Medulla oblongata (tissue), 1 donor: ENCODE measurements at regions not wholly inside any gene's neighbourhood (a gene's known extent, or its start where the extent isn't known, plus 50 kb on each side); places are given as distances from the start of the nearest gene placed in this dataset.

Experiments
- DNase-seq: peaks from one replicate; pipeline ENCODE4 v3.0.0-alpha.2; 2015; ENCODE audit errors: extremely low spot score

DNA sequence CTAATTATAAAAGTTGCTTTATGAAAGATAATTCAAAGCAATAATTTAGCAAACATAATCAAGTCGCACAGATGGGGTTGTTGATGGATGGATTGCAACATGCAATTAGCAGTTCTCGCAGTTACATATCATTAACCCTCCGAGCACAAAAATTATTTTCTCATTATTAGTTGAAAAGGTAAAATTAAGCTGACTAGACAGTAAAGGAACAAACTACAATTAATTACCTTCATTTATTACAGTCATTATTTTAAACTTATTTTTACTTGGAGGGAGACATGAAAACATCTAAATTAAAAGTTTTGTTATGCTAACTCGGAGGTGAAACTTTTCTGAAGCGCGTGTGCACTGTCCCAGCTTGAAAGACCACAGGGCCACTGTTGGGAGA lies 146.9 kb downstream of the PHETA1 start:
- DNase-seq: no peak

DNA sequence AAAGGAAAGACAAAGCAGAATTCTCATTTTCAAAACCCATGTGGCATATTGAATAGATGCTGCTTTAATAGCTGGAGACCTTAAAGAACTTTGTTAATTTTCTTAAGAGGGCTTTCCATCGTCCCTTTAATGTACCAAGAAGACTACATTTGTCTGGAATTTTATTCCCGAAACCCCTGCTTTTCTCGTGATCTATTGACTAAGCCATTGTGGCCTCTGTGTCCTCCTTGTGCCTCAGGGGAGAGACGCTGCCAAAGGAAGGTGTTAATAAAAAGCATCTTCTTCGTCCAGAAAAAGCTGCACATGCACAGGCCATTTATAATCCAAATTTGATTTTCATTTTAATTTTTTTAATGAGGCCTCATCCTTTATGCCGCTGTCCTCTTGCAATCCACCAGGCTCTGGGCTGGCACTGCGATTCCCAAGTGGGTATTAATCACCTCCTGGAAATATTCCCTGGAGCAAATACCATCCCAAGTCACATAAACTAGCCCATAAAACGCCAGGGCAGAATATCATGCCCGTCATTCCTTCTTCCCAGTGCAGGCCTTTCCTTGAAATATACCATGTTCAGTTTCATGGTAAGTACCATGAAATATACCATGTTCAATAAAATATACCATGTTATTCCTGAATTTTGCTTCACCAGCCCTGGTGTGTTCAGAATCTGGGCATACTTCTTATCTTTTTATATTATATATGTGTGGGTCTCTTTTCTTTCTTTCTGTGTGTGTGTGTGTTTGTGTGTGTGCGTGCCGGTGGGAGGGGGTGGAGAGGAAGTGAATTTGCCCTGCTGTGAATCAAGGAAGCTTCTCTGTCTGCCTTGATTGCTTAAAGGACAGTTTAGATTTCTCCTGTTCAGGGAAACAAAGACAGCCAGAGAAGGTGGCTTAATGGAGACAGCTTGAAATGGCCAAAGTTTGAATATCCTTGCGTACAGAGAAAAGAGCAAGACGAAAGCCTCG lies 147.6 kb downstream of the PHETA1 start:
- no peak for DNase-seq

DNA sequence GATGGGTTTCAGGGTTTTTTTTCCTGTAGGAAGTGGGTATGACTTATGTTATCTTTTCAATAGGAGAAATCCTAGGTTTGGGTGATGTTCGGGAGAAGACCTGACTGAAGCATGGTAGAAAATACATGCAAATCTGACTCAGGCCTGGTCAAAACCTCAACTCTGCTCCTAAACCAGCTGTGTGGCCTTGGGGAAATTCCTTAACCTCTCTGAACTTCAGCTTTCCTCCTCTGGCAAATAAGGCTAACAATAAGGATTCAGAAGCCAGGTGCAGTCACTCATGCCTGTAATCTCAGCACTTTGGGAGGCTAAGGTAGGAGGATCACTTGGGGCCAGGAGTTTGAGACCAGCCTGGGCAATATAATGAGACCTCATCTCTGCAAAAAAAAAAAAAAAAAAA lies 148.5 kb downstream of the PHETA1 start:
- DNase-seq: no peak

DNA sequence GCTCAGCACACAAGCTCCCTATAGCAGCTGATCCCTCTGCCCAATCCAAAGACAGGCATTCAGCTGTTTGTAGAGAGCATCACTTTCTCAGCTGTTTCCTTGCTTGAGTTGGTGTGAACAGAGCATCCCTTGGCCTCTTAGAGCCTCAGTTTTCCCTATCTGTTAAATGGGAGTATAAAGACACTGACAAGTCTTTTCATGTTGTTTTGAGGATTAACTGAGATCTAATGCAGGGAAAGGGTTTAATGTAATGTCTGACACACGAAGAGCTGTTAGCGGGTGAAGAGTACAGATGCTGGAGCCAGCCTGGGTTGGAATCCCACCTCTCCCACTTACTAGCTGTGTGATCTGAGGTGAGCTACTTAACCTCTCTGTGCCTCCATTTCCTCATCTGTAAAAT lies 149.5 kb downstream of the PHETA1 start:
- no peak for DNase-seq

DNA sequence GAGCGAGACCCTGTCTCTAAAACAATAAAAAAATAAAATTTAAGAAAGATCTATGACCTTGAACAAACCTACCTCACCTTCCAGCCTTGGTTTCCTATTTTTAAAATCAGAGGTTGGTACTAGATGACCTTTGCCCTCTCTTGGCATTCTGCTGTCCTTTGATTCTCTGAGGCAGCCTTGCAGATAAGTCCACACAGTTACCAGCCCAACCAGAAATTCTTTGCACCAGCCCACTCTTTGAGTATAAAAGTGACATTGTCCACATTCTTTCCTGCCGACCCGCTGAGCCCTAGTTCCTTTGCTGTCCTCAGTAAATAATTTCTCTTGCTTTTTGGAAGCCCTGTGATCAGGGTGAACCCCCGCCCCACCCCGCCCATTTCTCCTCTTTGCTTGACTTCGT lies 150.4 kb downstream of the PHETA1 start:
- no peak for DNase-seq

DNA sequence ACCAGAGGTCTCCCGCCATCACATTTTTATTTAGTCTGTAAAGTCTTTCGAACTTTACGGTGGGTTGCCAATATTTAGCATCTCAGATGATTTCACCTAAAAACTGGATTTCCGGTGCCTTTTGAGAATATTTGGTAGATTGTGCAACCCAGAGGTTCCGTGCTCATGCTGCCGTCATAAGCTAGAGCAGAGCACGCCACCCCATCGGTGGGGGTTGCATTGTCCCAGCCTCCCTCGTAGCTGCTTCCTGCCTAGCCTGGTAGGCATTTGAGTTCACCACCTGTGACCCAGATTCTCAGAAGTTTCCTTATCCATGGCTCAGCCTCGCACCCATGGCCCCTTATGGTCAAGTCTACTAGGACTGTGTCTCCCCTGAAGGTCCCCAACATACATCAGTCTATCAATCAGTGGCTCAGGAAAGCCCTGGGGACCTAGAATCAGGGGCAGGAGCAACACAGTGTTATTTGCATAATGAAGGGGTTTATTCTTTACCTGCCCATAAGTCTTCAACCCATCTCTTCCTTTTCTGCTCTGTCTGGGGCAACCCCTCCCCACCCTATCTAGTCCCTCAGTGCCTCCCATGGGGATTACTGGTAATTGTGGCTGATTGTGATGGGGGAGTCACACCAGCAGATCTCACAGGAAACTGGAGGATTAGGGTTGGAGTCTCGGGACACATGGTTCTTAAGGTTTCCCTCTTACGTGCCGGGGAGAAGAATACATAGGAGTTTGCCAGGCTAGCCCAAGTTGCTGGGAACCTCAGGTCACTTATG lies 152.3 kb downstream of the PHETA1 start:
- DNase-seq: no peak

DNA sequence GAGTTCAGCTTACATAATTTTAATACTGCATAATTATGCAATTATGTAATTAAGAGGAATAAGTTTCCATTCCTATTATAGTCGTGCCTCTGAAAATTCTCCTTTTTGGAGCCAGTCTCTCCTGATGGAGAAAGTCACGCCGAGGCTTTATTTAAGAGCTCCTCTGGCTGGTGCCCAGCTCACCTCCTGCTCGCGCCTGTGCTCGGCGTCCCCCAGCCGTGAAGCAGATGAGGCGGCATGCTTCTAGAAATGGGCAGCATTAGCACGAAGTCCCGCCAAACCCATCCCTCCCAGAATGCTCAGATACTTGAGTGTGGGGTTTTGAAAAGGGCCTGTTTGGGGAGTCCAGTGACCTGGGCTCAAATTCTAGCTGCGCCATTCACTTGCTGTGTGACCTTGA lies 153.0 kb downstream of the PHETA1 start:
- DNase-seq: no peak

DNA sequence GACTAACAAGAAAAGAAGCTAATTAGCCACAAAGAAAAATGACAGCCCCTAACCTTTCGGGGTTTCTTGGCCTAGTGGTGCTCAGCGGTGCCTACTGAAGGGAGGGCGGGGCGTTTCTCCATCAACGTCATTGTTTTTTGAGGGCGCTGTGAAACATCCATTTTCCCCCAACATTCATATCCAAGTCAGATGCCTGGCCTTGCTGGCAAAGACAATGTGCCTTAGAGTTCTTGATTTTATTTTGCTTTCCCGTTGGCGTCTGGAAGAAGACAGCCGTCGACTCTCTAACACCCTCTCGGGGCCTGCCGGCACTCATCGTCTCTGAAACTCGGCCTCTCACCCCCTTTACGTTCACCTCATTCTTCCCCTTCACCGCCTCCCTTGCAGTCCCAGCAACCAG lies 154.5 kb downstream of the PHETA1 start:
- no peak for DNase-seq

DNA sequence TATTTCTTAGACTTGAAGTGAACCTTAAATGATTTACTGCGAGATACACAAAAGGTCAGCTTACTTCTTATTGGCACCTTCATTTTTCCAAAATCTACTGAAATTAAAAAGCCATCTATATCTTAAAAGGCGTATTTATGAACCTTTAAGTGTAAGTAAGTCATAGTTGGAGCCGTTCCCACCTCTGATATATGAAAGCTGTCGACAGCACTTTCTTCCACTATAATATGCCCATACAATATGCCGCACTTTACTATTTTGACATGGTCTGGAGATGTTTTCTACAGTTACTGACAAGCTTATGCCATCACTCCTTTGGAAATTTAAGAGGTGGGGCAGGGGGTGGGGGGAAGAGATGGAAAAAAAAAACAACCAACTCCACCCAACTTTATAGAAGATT lies 155.3 kb downstream of the PHETA1 start:
- DNase-seq: no peak

DNA sequence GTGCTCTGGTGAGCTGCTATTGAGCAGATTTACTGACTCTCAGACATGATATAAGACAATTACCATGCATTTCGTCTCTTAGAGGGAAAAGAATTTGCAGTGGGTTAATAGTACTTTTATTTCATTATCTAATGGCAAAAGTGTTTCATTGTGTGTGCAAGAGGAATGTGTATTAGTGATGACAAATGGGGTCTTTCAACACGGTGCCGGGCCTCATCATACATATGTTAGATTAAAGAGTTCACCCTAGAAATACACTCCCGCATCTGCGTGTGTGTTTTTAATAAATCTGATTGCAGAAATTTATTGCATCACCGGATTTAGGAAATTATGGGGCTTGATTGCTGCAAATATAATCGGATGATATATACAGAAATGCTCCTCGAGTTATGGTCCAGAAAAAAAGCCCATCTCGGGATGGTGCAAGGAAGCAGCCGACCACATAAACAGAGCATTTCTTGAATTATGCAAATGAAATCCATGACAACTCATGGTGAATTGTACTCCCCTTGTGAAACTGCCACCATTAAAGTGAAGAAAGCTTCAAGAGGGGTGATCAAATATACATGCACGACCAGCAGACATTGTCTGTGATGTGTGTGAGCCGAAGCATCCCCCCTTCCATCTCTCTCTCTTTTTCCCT lies 156.0 kb downstream of the PHETA1 start:
- DNase-seq: no peak

DNA sequence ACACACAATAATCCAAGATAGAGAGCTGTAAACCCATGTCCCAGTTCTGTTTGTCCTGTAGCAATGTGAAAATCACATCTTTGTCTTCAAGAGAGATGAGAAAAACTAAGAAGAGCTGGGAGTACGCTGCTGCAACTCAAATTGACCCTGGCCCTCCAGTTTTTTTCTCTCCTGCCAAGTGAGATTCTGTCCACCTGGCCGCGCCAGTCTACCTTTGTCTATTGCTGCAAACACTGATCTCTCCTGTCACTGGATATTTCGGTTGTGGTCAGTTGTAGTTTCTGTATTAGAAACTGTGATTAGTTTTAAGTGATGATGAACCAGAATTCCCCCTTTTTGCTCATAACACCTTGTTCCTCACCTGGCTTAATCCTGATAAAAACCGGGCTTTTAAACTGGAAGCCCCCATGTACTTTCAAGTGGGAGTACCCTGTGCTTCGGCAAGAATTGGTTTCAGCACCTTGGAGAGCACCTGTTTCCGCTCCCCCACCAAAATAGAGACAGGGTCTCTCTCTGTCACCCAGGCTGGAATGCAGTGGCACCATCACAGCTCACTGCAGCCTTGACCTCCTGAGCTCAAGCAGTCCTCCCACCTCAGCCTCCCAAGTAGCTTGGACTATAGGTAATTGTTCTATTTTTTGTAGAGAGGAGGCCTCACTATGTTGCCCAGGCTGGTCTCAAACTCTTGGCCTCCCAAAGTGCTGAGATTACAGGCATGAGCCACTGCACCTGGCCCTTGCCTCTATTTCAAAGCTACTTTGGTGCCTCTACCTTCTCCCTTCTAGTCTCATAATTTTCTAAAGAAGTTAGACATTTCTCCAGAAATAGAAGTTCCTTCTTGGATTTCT lies 156.8 kb downstream of the PHETA1 start:
- no peak for DNase-seq

DNA sequence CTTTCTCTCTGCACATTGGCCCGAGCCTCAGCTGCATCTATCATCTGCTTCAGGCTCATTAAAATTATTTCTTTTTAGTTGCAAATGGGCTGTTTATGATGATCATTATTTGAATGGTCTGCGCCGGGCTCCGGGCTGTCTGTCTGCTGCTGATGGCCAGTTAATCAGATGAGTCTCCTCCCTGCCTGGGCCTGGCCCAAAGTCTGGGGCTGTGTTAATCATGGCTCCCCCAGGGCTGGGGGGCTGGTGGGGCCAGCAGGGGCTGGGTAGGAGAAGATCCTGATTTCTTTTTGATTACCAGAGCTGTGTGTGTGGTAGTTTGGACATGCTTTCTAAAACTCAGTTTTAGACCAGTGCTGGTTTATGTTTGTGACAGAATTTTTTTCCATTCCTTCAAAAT lies 159.1 kb downstream of the PHETA1 start:
- no peak for DNase-seq

DNA sequence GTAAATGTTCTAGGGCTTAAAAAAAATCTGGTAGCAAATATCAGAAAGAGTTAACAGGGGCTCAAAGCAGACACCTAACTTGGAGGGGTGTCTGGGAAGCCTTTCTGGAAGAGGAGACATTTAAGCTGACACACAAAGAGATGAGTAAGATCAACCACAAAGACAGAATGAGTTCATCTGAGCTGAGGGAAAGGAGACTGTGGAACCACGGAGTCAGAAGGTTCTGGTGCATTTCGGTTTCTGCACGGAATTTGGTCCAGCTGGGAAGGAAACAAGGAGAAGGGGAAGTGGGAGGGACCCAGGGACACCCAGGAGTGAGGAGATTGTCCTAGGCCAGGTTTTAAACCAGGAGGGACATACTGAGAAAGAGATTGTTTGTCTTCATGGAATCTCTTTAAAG lies 161.1 kb downstream of the PHETA1 start:
- no peak for DNase-seq

DNA sequence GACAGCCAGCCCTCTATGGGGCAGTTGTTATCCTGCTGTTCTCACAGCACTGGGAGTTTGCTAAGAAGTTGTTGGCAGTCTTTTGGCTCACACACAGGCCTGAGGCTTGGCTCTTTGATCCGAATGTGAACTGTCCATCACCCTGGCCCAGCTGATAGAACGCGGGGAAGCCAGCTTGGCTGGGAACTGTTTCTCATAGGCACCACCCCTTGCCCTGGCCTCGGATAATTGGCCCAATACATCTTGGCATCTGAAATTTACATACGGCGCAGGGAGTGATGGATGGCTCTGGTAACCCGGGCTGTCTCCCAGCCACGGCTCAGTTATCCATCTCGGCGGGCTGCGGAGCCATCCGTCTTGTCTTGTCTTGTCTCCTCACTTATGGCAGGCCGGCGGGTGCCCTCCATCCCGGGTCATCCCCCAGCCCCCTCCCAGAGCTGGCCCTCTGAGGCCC lies 164.1 kb downstream of the PHETA1 start:
- no peak for DNase-seq

DNA sequence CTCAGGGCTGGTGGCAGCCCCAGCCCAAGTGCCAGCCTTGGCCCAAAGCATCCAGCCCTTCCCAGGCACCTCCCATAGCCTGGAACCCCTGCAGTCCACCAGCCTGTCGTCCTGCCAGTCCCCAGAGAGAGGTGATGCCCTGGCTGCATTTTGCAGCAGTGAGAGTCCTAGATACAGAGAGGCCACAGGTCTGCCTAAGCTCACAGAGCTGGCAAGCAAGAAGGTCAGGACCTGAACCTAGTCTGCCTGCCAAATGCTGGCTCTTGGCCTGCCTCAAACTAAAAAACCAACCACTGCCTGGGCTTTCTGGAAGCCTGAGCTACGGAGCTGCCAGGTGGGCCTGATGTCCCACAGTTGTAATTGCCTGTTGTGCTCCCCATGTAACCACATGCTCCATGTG lies 164.9 kb downstream of the PHETA1 start:
- no peak for DNase-seq

DNA sequence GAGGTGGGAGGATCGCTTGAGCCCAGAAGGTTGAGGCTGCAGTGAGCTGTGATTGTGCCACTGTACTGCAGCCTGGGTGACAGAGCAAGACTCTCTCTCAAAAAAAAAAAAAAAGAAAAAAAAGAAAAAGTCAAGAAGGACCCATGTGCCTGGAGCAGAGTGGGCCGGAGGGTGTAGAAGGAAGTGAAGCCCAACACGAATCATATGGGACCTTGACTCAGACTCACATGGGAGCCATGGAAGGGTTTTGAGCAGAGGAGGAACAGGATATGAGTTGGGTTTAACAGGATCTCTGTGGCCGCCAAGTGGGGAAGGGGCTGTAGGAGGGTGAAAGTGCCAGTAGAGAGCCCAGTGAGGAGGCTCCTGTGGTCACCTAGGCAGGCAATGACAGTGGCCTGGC lies 165.4 kb downstream of the PHETA1 start:
- no peak for DNase-seq

DNA sequence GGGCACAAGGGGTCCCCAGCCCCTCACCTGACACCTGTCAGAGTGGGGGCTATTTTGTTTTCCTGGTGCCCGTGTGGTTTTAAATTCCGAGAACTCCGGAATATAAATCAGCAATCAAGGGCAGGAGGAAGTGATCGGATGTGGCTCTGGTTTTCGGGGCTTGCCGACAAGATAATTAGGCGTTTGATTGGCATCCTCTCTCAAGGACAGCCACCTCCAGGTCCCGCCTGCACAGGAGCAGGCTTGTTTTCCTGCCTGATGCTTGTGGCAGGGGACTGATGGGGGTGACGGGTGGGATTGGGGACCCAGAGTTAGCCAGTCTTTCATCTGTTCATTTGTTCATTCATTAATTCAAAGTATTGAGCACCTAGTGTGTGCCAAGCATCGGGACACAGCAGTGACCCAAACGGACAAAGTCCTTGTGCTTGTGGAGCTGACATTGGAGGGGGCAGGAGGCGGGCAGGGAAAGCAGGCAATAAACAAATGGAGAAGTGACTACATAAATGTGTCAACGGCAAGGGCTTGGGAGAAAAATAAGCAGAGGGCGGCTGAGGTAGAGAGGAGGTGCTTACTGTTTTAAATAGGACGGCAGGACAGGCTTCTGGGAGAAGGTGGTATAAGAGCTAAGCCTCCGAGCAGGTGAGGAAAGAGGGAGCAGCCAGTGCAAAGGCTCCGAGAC lies 166.5 kb downstream of the PHETA1 start:
- DNase-seq: no peak

DNA sequence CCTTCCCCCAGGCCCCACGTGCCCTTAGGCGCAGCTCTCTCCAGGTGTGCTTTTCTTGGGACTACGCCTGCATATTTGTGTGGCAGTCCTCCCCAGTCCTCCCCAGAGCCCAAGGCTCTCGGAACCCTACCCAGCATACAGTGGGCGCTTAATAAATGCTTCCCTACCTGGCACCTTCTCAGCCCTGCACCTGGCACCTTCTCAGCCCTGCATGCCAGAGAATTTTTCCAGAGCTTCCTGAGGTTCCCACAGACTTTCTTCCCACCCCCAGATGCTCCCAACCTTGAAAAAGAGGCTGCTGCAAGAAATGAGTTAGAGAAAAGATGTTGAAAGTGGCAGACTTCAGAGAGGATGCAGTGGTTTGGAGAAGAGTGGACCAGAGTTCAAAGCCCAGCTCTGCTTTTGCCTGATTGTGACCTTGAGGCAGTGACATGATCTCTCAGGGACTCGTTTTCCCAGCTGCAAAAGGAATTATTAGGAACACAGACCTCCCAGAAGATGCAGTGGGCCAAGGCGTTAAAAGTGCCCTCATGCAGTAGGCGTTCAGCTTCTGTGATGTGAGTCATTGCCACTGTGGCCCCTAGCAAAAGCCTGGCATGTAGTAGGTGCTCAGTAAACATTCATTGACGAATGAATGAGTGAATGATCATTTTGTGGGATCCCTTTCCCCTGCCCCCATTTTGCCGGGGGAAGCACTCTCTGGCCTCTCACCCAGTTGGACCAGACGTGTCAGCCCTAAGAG lies 167.2 kb downstream of the PHETA1 start:
- no peak for DNase-seq

DNA sequence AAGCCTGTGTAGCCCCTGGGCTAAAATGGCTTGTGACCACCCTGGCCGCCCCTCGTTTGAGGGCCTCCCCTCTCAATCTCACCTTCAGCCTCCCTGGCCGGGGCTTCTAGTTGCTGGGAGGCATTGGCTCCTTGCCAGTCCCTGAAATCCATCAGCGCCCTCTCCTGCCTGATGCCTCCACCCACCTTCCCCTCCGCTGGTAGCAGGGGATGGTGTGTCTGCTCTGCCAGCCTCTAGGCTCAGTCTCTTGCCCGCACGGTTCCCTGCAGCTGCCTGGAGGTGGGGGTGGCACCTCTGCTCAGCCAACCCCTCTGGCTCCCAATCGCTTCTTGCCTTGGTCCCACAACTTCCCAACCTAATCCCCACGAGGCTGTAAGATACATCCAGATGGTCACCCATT lies 167.9 kb downstream of the PHETA1 start:
- no peak for DNase-seq

DNA sequence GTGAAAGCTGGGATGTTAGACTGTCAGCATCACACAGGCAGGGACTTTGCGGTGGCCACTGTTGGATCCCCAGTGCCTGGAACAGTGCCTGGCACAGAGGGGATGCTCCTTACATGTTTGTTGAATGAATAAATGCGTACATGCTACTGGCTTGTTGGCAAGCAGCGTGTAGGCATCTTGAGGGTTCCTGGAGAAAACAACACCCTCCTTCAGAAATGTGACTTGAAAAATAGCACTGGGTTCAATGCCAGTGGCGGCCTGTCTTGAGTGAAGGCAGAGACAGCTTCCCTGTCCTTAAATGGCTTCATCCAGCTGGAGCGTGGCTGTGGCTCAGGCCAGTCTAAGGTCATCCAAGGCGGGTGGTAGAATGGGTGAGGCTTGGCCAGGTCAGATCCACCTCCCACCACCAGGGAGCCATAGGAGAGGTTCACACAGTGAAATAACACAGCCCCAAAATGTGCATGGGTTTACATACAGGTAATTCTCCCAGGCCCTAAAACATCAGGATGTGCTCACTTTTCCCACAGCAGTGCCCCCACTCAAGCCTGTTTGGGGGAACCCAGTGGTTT lies 171.4 kb downstream of the PHETA1 start:
- no peak for DNase-seq
